A673 (cell line): ENCODE measurements at regions not wholly inside any gene's neighbourhood (a gene's known extent, or its start where the extent isn't known, plus 50 kb on each side); places are given as distances from the start of the nearest gene placed in this dataset.

Experiments
- CTCF ChIP-seq: fragments of 300-800, 200-600 bp; sonication (generic); conservative IDR thresholded peaks from 2 replicates; pipeline ENCODE4 v1.5.1; 2017; ENCODE audit warnings: low read depth, mild to moderate bottlenecking, antibody characterized with exemption, low read length, moderate library complexity, mixed read lengths
- EZH2 ChIP-seq: fragments of 200-600 bp; sonication (generic); IDR thresholded peaks from 2 replicates; pipeline ENCODE4 v1.6.1; 2017; ENCODE audit warnings: borderline replicate concordance, low read depth, mild to moderate bottlenecking, mixed read lengths, antibody characterized with exemption, low read length; ENCODE audit not compliant: poor library complexity, severe bottlenecking

DNA sequence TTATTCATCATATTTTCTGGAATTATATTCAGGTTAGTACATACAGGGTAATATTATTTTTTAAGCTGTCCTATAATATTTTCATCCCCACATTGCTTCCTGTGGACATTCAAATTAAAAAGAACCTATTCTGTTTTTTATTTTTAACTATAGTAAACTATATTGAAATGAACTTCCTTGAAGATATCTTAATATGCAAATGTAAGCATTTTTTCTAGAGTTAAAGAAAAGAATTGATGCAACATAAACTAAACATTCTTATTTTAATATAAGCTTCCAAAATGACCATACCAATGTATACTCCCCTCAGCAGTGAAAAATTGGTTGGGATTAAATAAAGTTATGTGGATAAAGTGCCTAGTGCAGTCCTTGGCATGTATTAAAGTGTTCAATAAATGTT lies 416.6 kb downstream of the KIF2B start:
- TF ChIP-seq CTCF (no peak), EZH2 (no peak)
